Stimulated activated CD4-positive, alpha-beta T cell treated with anti-CD3 and anti-CD28 coated beads, Interleukin-4, amount 100 ng/mL, for 4 hours (primary cell): ENCODE measurements at regions not wholly inside any gene's neighbourhood (a gene's known extent, or its start where the extent isn't known, plus 50 kb on each side); places are given as distances from the start of the nearest gene placed in this dataset.
"Not testable (repeated sequence)": the region's sequence is repeated elsewhere in the genome, so short reads cannot be mapped to it uniquely, and the experiment has no call there.

Experiments used
- DNase-seq, 2 experiments: peaks; one replicate each; pipeline ENCODE4 v3.0.0-alpha.2; 2020

DNA sequence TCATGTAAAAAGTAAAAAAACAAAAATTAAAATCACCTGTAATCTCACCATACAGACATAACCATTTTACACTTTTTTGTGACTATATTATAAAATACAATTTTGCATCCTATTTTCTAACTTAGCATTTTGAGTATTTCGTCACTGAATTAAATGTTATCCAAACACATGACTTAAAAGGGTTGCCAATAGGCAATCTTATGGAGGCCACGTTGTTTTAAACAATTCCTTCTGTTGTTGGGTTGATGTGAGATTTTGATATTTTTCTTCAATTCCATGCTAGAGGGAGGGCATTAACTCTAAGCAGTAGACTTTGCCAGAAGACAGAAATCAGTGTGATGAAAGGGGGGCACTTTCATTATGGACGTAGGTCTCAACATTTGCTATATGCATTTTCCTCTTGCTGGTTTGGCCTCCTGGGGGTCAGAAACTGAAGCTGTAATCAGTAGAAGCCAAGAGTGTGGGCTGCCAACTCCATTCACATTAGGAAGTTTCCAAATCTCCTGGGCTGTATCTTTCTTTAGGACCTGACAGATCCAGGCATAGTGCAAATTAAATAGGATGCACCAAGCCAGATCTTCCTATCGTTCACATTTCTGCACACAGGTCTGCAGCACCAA lies 614.2 kb upstream of the CLINT1 start:
- no peak for DNase-seq

DNA sequence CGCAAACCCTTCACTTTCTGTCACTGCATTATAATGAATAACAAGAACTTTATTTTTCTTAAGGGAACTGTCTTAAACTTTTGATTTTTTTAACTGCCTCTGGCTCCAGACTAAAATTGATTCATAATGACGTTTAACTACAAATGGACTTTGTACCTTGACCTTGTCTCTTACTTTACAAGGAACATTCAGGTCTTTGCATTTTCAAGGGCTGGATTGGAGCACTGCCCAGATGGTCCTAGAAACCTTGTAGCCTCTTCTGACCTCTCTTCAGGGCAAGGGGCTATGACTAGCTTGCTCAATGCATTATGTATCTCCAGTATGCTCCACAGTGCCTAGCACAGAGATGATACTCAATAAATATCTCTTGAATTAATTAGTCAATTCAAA lies 612.6 kb upstream of the CLINT1 start:
- no peak for DNase-seq

DNA sequence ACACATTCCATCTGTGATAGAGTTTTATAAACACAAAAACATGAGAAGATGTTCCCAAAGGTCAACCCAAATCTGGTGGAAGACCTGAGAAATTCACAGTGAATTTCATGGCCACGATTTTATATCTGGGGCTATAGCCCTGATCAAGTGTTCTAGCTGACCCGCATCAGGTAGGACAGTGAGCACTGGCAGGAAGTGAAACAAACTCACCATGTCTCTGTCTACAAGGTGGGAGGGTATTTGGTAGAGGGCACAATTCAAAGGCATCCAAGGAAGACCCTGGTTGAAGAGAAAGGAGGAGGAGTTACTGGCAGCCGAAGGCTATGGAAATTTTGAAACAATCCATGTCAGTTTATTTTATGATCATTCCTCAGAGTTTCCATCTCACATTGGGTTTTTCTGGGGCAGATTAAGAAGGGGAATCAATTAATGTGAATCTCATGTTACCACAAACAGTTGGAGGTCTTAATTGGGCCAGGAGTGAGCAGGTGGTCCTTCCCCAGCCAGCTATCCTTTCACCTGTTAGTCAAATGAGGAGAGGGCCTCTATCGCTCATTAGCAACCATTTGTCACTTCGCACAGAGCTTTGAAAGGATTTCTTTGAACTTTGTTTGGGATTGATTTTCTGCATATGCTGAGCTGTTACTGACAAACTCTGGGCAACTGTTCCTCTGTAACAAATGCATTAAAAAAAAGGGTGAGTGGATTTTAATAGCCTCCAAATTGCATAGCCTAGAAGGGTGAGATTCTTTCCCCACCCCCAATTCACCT lies 612.0 kb upstream of the CLINT1 start:
- DNase-seq = no peak

DNA sequence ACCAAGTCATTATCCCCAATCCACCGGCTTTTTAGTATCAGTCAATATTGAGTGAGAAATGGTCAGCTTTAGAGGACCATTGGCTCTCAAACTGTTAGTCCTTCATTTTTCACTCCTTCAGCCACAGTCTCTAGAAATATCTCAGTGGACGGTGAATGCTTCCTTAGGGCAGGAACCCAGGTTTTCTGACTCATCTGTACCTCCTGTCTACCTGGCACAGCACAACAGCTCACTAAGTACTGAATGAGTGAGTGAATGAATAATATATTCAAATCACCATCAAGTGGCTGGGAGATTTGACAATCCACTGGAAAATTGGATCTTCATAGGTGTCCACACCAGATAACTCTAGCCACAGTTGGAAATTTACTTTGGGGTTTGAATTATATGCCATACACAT lies 609.5 kb upstream of the CLINT1 start:
- no peak for DNase-seq

DNA sequence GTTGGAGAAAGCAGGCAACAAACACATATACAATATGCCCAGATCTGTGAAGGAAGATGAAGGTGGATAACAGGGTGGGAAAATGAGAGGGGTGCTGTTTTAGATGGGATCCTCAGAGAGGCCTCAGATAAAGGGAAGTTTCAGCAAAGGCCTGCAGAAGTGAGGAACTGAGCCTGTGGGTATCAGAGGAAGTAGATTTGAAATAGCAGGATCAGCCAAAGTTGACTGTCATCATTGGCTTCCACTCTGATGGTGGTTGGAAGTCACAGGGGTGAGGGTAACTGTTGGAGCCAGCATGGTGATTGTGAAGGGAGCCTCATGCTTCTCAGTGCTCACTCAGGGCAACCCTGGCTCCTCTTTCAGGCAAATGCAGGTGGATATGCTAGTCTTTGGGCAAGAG lies 607.2 kb upstream of the CLINT1 start:
- DNase-seq = no peak

DNA sequence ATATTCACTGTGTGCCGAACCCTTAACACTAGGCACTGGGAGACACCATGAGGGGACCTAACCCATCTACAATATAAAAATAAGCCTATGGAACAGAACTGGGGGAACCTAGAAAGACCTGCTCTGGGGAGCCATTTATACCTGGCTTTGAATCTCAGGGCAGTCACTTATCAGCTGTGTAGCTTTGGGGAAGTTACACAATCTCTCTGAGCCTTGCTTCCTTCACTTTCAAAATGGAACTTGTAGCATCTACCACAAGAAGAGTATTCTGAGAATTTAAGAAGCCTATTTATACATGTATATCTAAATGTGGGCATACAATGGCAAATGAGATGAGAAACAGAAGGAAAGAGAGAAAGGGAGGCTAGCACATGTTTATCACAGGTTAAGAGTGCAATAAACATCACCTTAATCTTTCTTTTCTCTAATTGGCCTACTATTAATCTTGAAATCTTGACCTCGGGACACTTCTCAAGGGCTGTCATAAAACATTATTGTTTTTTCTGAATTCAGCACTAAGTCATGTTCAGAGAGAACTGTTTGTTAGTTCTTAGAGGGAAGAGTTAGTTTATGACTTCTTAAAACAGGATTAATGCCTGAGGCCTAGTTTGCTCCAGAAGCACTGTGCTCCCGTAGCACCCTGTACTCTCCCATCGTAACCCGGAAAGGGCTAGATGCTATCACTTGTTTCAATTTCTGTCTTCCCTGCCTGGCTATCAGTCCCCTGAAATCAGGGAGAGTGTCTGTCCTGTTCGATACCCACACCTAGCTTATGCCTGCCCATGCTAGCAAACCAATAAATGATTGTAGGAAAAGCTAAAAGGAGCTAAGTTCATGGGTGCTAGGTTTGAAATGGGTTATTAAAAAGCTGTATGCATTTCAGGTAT lies 606.4 kb upstream of the CLINT1 start:
- no peak for DNase-seq

DNA sequence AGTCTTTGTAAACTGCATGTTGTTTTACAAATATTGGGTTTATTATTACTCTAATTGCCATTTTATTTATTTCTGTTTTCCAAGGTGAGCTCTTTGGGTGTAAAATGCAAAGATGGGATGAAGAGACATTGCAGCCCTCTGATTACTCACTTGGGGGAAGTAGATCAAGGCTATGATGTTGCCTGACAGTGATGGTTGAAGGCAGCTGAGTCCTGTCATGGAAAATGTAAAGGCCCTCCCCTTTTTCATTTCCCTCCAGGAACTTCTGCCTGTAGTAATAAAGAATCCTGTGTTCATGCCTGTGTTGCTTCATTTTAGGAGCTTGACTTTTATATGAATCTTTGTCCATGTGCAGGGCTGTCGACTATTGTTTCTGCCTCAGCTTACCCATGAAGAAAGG lies 605.4 kb upstream of the CLINT1 start:
- no peak for DNase-seq

DNA sequence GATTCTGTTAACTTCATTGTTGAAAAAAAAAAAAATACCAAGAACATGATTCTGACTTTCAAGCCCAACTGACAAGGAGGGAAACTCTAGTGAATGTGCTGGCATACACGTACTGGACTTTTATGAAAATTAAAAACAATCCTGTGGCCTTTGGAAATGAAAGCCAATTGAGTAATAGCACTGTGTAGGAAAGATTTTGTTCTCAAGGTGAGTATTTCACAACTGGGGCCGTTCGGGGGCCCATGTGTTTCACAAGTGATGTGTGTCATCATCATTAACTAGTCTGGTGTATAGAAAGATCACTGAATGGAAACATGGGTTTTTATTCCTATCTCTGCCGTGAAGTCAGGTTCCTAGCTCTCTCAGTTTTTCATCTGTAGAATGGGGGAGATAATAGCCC lies 605.0 kb upstream of the CLINT1 start:
- no peak for DNase-seq

DNA sequence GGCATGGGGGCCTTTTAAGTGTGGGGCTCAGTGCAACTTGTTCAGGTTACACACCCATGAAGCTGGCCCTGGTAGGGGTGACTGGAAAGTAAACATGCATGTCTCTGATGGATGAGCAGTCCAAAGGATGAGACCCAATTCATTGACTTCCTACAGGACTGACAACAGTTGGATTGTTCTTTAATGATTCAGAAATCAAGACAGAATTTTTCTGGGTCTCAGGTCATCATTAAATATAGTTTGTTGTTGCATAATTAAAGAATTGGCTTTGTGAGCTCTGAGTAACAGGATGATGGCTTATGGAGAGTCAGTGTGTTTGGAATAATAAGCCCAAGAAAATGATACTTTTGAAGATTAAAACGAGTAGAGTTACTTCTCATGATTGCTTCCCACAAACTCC lies 604.2 kb upstream of the CLINT1 start:
- no peak for DNase-seq

DNA sequence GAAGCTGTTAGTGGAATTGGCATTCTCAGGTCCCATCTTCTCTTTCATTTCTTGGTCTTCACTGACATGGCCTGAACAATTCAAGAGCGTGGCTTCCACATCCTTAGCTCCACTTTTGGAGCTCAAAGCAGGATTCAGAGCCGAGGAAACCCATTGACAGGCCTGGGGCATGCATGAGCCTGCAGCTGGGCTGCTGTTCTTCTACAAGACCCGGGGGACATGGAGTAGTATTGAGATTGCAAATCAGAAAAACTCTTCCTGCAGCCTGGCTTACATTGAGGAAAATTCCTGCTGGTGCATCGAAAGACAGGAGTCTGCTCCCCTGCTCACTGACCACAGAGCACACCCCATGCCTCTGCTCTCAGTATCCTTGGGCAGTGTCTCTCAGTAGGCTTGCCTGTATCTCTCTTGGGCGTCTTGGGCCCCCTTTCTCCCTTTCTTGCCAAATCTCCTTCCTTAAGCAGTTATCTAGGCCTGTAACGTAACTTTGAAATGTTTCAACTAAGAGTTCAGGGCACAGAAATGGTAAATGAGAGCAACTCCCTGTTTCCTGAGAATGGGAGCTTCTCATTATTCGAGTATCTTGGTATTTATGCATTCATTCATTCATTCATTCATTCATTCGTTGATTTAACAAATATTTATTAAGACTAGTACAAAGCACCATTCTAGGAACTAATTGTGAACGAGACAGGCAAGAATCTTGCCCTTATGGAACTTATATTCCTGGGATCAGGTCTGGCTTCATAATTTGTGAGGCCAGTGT lies 603.6 kb upstream of the CLINT1 start:
- no peak for DNase-seq

DNA sequence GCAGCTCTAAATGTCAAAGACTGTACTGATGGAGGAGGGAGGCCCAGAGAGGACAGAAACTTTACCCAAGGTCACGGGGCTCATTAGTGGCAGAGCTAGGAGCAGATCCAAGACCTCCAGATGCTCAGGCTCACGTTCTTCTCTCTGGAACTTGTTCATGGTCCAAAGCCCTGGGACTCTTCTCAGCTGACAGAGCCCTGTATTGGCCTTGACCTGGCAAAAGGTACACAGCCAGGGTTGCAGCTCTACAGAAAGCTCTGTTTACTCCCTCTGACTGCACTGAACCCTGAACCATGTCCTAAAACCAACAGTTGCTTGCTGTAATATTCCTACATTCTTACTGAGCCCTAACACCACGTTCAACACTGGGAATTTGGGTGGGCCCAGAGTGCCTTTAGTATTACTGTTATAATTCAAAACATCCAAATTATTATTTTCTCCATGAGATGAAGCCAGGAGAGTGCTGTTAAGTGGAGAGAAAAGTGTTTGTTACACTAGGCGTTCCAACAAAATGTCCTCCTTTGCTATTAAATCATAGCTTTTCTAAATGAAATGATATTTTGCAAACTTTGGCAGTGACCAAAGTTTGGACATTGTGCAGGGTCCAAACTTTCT lies 602.4 kb upstream of the CLINT1 start:
- no peak for DNase-seq

DNA sequence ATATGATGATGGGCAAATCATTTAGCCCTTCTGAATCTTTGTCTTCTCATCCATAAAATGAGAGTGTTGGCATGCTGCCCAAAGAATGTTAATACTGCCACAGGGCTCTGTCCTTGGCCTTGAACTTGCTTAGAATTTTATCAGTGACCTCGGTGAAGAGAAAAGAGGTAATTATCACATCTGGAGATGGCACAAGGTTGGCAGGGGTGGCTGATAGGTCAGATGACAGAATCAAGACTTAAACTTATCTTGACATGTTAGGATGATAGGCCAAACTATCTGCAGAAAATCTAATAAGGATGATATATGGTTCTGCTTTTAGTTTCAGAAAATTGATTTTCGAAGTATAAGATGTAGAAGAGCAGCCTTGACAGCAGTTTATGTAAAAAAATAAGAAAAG lies 599.1 kb upstream of the CLINT1 start:
- no peak for DNase-seq

DNA sequence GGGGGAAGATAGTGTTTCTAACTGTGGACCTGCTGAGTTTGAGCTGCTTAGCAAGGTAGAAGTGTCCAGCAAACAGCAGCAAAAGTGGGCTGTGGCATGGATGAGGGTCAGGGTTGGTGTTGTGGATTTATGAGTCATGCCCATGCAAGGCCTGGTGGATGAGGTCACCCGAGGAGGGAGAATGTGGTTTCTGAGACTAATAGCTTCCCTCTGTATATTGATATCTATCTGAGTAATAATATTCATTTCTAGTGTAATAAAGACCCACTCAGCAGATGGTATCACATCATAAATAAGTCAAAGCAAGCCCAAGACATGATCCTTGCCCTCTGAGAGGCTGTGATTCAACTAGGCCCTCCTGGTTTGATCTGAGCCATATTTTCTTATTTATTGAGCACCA lies 597.8 kb upstream of the CLINT1 start:
- DNase-seq = no peak

DNA sequence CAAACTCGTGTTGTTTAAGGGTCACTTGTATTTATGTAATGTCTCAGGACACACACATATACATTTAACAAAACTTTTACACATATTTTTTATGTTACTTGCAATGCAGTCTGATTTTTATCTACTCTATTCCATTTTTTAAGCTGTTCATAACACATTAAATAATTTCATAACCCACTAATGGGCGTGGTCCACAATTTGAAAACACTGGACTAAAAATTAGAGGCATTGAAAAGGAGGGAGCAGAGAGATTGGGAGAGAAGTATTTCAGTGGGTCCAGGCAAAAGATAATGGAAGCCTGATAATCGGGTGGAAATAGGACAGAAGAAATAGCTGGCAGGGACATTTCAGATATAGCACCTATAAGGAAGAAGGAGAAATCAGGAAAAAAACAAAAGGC lies 597.3 kb upstream of the CLINT1 start:
- DNase-seq = no peak

DNA sequence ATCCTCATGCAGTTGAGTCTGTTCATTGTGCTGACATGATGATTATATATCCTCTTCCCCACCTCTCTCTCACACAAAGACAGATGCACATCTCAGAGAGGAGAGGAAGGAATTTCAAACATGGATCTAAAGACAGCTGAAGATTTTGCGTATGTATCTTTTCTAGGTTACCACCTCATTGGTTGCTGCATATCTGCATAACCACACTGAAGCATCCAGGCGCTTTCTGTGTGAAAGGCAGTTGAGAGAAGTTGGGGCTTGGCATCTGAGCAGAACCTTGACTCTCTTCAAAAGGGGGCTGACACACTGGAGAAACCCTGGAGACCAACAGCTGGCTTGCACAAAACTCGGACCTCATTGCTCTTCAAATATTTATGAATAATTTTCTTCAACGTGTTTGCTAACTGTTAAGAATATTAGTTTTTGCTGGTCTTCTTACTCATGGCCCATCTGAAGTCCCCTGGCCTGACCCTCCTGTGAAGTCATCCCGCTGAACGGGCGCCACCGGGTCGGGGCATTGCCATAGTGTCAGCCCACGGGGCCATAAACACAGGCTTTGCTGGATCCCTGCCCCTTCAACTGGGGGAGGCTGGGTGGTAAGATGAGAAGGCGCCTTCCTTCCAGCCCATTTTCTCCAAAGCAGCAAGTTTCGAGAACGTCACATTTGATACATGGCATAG lies 593.2 kb upstream of the CLINT1 start:
- no peak for DNase-seq

DNA sequence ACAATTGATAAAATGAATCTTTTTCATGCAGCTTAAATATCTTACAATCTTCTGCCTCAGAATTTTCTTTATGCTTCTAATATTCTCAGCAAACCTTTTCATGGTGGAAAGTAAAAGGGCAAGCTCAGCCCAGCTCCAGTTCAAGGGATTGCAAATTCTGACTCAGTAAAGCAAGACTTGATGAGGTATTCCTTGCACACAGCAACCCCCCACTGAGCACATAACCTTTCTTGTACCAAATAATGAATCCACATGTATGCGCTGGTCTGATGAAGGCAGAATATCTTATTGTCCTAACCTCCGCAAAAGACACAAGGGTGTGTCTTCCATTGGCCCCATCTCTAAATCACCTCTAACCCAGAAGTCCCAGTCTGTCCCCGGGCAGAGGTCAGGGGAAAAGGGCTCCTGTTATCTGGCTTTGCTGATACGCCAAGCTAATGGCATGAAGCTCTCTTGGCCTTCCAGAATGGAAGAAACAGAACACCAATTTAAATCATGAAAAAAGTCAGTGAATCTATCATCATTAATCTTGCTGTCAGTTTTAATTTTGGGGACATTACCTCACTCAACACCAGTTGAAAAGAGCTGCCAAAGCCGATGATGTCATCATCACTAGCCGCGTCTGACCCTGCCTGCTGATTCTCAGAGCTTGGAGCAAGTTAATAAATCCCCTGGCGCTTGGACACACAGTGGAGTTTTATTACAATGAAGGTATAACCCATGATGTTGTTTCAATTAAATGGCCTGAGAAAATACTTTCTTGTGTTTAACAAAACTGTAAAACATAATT lies 592.5 kb upstream of the CLINT1 start:
- DNase-seq = no peak

DNA sequence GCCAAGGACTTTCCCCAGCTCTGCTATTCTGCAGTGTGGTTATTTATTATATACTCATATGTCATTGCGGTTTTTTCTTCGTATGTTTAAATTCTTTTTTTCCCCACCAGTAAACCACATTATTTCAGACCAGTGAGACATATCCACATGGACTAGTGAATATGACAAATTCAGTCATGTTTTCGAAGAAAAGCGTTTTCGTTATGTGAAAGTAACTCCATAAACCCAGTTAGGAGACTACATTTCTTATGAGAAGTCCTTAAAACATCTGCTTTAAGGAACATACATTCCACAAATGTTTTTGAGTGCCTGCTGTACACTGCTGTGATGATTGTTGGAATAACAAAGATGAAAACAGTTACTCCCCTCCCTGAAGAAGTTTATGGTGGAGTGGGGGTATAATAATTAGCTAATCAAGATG lies 591.8 kb upstream of the CLINT1 start:
- DNase-seq = no peak

DNA sequence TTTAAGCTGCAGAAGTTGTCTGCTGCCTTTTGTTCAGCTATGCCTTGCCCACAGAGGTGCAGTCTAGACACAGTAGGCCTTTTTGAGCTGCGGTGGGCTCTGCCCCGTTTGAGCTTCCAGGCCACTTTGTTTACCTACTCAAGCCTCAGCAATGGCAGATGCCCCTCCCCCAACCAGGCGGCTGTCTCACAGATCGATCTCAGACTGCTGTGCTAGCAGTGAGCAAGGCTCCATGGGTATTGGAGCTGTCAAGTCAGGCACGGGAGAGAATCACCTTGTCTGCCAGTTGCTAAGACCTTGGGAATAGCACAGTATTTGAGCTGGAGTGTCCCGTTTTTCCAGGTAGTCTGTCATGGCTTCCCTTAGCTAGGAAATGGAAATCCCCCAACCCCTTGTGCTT lies 587.8 kb upstream of the CLINT1 start:
- DNase-seq = not testable (repeated sequence)

DNA sequence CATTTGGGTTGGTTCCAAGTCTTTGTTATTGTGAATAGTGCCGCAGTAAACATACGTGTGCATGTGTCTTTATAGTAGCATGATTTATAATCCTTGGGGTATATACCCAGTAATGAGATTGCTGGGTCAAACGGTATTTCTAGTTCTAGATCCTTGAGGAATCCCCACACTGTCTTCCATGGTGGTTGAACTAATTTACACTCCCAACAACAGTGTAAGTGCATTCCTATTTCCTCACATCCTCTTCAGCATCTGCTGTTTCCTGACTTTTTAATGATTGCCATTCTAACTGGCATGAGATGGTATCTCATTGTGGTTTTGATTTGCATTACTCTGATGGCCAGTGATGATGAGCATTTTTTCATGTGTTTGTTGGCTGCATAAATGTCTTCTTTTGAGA lies 580.3 kb upstream of the CLINT1 start:
- not testable (repeated sequence) for DNase-seq

DNA sequence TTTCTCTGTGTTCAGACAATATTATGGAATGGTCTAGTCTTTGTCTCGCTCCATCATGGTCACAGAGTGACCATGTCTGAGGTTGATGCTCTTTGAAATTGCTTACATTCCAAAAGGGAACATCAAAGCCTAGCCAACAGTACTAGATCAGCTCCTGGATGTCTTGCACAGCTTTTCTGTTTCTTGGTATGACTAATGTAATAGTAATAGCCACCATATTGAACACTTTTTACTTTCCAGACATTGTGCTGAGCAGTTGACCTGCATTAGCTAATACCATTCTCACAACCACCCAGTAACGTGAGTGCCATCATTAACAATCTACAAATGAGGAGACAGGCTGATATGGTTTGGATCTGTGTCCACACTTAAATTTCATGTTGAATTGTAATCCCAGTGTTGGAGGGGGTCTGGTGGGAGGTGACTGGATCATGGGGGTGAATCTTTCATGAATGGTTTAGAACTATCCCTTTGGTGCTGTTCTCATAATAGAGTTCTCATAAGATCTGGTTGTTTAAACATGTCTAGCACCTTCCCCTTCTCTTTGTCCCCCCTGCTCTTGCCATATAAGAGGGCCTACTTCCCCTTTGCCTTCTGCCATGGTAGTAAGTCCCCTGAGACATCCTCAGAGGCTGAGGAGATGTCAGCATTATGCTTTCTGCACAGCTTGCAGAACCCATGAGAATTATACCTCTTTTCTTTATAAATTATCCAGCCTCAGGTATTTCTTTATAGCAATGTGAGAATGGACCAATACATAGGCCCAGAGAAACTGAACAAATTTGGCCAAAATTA lies 577.5 kb upstream of the CLINT1 start:
- DNase-seq = no peak
